ENCODE measurements at regions not wholly inside any gene's neighbourhood (a gene's known extent, or its start where the extent isn't known, plus 50 kb on each side); places are given as distances from the start of the nearest gene placed in this dataset.

DNA sequence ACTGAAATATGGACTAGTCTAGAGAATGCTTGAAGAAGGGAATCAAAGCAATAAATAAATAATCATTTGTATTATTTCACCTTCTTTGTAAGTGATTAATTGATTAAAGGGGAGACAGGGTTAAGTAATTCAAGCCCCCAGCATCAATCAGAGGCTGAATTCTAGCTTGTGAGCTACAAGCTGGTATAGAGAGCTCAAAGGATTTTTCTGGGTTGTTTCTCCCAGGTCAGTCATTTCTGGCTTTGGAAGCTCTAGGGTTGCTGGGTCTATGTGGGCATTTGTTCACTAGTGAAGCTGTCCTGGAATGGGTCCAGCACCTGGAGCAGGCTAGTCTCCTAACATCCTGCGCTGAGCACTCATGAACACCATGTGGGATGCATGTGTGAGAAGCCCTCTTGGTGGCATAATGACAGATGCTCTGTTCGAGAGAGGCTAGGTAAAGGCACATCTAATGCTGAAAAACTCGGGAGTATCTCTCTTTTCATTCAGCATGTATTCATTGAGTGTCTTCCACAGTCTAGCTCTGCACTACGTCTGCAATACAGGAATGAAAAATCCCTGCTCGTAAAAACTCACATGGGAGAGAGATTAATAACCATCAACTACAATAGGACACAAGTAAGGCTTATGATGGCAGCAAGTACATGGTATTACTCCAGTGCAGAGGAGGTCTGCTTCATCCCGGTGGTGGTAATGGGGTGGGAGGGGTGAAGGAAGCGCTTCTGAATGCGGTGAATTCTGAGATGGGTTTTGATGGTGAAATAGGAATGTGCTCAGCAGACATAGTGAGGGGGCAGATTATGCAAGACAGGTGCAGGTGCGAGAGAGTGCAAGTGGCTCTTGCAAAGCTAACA lies 68.0 kb upstream of the NRP1 start:
- H3K27ac ChIP-seq = no peak overlapping the region
- TF ChIP-seq, protein P1, sequence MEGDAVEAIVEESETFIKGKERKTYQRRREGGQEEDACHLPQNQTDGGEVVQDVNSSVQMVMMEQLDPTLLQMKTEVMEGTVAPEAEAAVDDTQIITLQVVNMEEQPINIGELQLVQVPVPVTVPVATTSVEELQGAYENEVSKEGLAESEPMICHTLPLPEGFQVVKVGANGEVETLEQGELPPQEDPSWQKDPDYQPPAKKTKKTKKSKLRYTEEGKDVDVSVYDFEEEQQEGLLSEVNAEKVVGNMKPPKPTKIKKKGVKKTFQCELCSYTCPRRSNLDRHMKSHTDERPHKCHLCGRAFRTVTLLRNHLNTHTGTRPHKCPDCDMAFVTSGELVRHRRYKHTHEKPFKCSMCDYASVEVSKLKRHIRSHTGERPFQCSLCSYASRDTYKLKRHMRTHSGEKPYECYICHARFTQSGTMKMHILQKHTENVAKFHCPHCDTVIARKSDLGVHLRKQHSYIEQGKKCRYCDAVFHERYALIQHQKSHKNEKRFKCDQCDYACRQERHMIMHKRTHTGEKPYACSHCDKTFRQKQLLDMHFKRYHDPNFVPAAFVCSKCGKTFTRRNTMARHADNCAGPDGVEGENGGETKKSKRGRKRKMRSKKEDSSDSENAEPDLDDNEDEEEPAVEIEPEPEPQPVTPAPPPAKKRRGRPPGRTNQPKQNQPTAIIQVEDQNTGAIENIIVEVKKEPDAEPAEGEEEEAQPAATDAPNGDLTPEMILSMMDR (IDR thresholded peaks at IDR 0.05) = no peak
- TF ChIP-seq ZFX (IDR thresholded peaks at IDR 0.05; ENCODE audit: borderline replicate concordance) = no peak

GRCh38 chr10:33401300-33401699 lies 66.8 kb upstream of the NRP1 start:
- TF ChIP-seq ZFX (IDR thresholded peaks at IDR 0.05; ENCODE audit: borderline replicate concordance) = no peak
- TF ChIP-seq, protein P1 (IDR thresholded peaks at IDR 0.05) = no peak
- H3K27ac ChIP-seq = no peak overlapping the region

- no peak overlapping the region for H3K27ac ChIP-seq
- TF ChIP-seq, protein P1 (IDR thresholded peaks at IDR 0.05) = no peak
- TF ChIP-seq ZFX (IDR thresholded peaks at IDR 0.05; ENCODE audit: borderline replicate concordance) = no peak
These were observed 64.3 kb upstream of the NRP1 start for GRCh38 chr10:33398796-33399195.

DNA sequence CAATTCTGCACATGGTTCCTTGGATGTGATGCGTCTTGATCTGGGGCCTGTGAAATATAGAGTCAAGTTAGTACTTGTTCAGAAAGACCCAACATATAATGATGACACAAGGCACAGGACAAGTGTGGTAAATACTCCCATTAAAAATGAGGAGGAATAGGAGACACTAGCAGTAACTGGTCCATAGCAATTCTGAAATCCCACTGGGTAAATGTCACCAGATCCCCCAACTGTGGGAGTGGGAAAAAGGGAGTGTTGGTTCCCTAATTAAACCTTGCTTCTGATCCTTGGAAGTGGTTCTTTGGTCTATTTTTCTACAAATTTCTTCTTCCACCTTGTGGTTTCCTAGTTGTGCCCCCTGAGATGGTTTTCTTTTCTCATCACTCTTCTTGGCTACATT lies 62.5 kb upstream of the NRP1 start:
- TF ChIP-seq, protein P1 (IDR thresholded peaks at IDR 0.05) = no peak
- TF ChIP-seq ZFX (IDR thresholded peaks at IDR 0.05; ENCODE audit: borderline replicate concordance) = no peak
- H3K27ac ChIP-seq = no peak overlapping the region

- H3K27ac ChIP-seq = no peak overlapping the region
- no peak for TF ChIP-seq ZFX (IDR thresholded peaks at IDR 0.05; ENCODE audit: borderline replicate concordance)
- TF ChIP-seq, protein P1 (IDR thresholded peaks at IDR 0.05) = no peak
These were observed 61.8 kb upstream of the NRP1 start for GRCh38 chr10:33396279-33396678.

DNA sequence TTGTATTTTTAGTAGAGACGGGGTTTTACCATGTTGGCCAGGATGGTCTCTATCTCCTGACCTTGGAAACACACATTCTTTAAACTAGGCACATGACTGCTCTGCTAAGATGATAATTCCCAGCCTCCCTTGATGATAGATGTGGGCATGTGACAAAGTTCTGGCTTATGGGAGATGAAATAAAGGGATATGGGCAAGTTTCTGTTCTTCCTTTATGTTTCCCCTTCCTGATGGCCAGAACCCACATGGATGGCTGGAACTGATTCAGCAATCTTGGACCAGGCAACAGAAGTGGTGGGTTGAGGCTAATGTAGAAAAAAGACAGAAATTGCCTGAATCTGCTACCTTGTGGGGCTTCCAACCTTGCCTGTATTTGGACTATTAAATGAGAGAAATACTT lies 60.7 kb upstream of the NRP1 start:
- no peak overlapping the region for H3K27ac ChIP-seq
- no peak for TF ChIP-seq ZFX (IDR thresholded peaks at IDR 0.05; ENCODE audit: borderline replicate concordance)
- TF ChIP-seq, protein P1 (IDR thresholded peaks at IDR 0.05) = no peak

DNA sequence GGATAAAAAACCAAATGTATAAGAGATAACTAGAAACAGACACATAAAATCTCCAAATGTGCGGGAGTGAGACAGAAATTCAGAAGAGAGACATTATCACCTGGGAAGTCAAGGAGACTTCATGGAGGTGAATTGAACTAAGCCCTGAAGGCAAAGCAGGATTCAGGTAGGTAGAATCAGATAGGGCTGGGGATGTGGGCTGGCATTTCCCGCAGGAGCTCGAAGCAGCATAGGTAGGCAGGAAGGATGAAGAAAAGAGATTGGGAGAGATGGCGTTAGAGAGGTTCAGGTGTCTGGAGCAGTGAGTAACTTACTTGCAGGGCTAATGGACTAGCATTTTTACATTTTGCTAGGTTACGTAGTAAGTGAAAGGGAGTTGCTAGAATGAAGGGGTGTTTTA lies 58.2 kb upstream of the NRP1 start:
- no peak overlapping the region for H3K27ac ChIP-seq
- TF ChIP-seq, protein P1 (IDR thresholded peaks at IDR 0.05) = no peak
- TF ChIP-seq ZFX (IDR thresholded peaks at IDR 0.05; ENCODE audit: borderline replicate concordance) = no peak
